ENCODE measurements at regions not wholly inside any gene's neighbourhood (a gene's known extent, or its start where the extent isn't known, plus 50 kb on each side); places are given as distances from the start of the nearest gene placed in this dataset.

GRCh38 chr6:122077603-122078002 is 321.8 kb upstream of the HSF2 start:
- no peak for DNase-seq

GRCh38 chr6:122078481-122078880 is 321.0 kb upstream of the HSF2 start:
- DNase-seq: no peak

GRCh38 chr6:122079916-122080315 is 319.5 kb upstream of the HSF2 start:
- no peak for DNase-seq

- no peak for DNase-seq
Observed at GRCh38 chr6:122081921-122082320, 317.5 kb upstream of the HSF2 start.

- no peak for DNase-seq
Observed at GRCh38 chr6:122082370-122082769, 317.1 kb upstream of the HSF2 start.

GRCh38 chr6:122092366-122092765 is 307.1 kb upstream of the HSF2 start:
- no peak for DNase-seq

- DNase-seq: no peak
Observed at GRCh38 chr6:122098201-122098678, 301.2 kb upstream of the HSF2 start.

GRCh38 chr6:122102026-122102425 is 297.4 kb upstream of the HSF2 start:
- DNase-seq: no peak

GRCh38 chr6:122107256-122107852 is 292.1 kb upstream of the HSF2 start:
- no peak for DNase-seq

- no peak for DNase-seq
Observed at GRCh38 chr6:122109075-122109474, 290.4 kb upstream of the HSF2 start.

GRCh38 chr6:122114717-122115116 is 284.7 kb upstream of the HSF2 start:
- DNase-seq: no peak

- DNase-seq: no peak
Observed at GRCh38 chr6:122116119-122116834, 283.2 kb upstream of the HSF2 start.

GRCh38 chr6:122116835-122117627 is 282.4 kb upstream of the HSF2 start:
- no peak for DNase-seq

- no peak for DNase-seq
Observed at GRCh38 chr6:122118945-122119506, 280.4 kb upstream of the HSF2 start.

- DNase-seq: no peak
Observed at GRCh38 chr6:122122202-122122601, 277.2 kb upstream of the HSF2 start.

GRCh38 chr6:122122686-122123085 is 276.8 kb upstream of the HSF2 start:
- no peak for DNase-seq

- no peak for DNase-seq
Observed at GRCh38 chr6:122124908-122125307, 274.5 kb upstream of the HSF2 start.

GRCh38 chr6:122126894-122127293 is 272.6 kb upstream of the HSF2 start:
- DNase-seq: no peak

- no peak for DNase-seq
Observed at GRCh38 chr6:122128445-122128844, 271.0 kb upstream of the HSF2 start.

GRCh38 chr6:122129313-122130025 is 270.0 kb upstream of the HSF2 start:
- no peak for DNase-seq

GRCh38 chr6:122130026-122130348 is 269.5 kb upstream of the HSF2 start:
- DNase-seq: no peak

- DNase-seq: no peak
Observed at GRCh38 chr6:122130518-122130917, 268.9 kb upstream of the HSF2 start.

GRCh38 chr6:122136386-122136785 is 263.1 kb upstream of the HSF2 start:
- no peak for DNase-seq

Data from CD4-positive, alpha-beta T cell treated with Interferon alpha-2 for 1 hour (primary cell).